ENCODE measurements at regions not wholly inside any gene's neighbourhood (a gene's known extent, or its start where the extent isn't known, plus 50 kb on each side); places are given as distances from the start of the nearest gene placed in this dataset.
"Not testable (repeated sequence)": the region's sequence is repeated elsewhere in the genome, so short reads cannot be mapped to it uniquely, and the experiment has no call there.

GRCh38 chr6:142631517-142632385 is 313.2 kb downstream of the HIVEP2 start:
- DNase-seq (ENCODE audit: low read depth in 4 of 4, low spot score in 3 of 4), result no peak

- DNase-seq (ENCODE audit: low read depth in 4 of 4, low spot score in 3 of 4), result no peak
Observed at GRCh38 chr6:142633317-142633716, 311.7 kb downstream of the HIVEP2 start.

GRCh38 chr6:142635130-142635529 is 309.8 kb downstream of the HIVEP2 start:
- no peak for DNase-seq (ENCODE audit: low read depth in 4 of 4, low spot score in 3 of 4)

GRCh38 chr6:142637624-142638351 is 307.2 kb downstream of the HIVEP2 start:
- no peak for DNase-seq (ENCODE audit: low read depth in 4 of 4, low spot score in 3 of 4)

- DNase-seq (ENCODE audit: low read depth in 4 of 4, low spot score in 3 of 4), result no peak
Observed at GRCh38 chr6:142642651-142643050, 302.3 kb downstream of the HIVEP2 start.

- no peak for DNase-seq (ENCODE audit: low read depth in 4 of 4, low spot score in 3 of 4)
Observed at GRCh38 chr6:142644866-142645265, 300.1 kb downstream of the HIVEP2 start.

GRCh38 chr6:142645663-142646062 is 299.3 kb downstream of the HIVEP2 start:
- no peak for DNase-seq (ENCODE audit: low read depth in 4 of 4, low spot score in 3 of 4)

GRCh38 chr6:142647449-142648035 is 297.4 kb downstream of the HIVEP2 start:
- no peak for DNase-seq (ENCODE audit: low read depth in 4 of 4, low spot score in 3 of 4)

GRCh38 chr6:142648036-142648451 is 296.9 kb downstream of the HIVEP2 start:
- DNase-seq (ENCODE audit: low read depth in 4 of 4, low spot score in 3 of 4), result no peak

- no peak for DNase-seq (ENCODE audit: low read depth in 4 of 4, low spot score in 3 of 4)
Observed at GRCh38 chr6:142648526-142648925, 296.4 kb downstream of the HIVEP2 start.

- not testable (repeated sequence) for DNase-seq (ENCODE audit: low read depth in 4 of 4, low spot score in 3 of 4)
Observed at GRCh38 chr6:142649438-142650234, 295.3 kb downstream of the HIVEP2 start.

GRCh38 chr6:142651384-142651783 is 293.6 kb downstream of the HIVEP2 start:
- no peak for DNase-seq (ENCODE audit: low read depth in 4 of 4, low spot score in 3 of 4)

- DNase-seq (ENCODE audit: low read depth in 4 of 4, low spot score in 3 of 4), result no peak
Observed at GRCh38 chr6:142653710-142654420, 291.1 kb downstream of the HIVEP2 start.

GRCh38 chr6:142659661-142660060 is 285.3 kb downstream of the HIVEP2 start:
- no peak for DNase-seq (ENCODE audit: low read depth in 4 of 4, low spot score in 3 of 4)

GRCh38 chr6:142665393-142665792 is 279.6 kb downstream of the HIVEP2 start:
- DNase-seq (ENCODE audit: low read depth in 4 of 4, low spot score in 3 of 4), result no peak

- DNase-seq (ENCODE audit: low read depth in 4 of 4, low spot score in 3 of 4), result no peak
Observed at GRCh38 chr6:142666599-142667185, 278.3 kb downstream of the HIVEP2 start.

GRCh38 chr6:142669471-142670351 is 275.3 kb downstream of the HIVEP2 start:
- DNase-seq (ENCODE audit: low read depth in 4 of 4, low spot score in 3 of 4), result no peak

- DNase-seq (ENCODE audit: low read depth in 4 of 4, low spot score in 3 of 4), result no peak
Observed at GRCh38 chr6:142671791-142672190, 273.2 kb downstream of the HIVEP2 start.

- DNase-seq (ENCODE audit: low read depth in 4 of 4, low spot score in 3 of 4), result no peak
Observed at GRCh38 chr6:142675517-142675916, 269.5 kb downstream of the HIVEP2 start.
